B cell (primary cell): ENCODE measurements at regions not wholly inside any gene's neighbourhood (a gene's known extent, or its start where the extent isn't known, plus 50 kb on each side); places are given as distances from the start of the nearest gene placed in this dataset.

Experiments
- ATAC-seq: fragments of 200-7000 bp; cut with Tn5 transposase; one replicate; pipeline ENCODE4 v1.10.0; 2021; ENCODE audit warnings: low read depth, mild to moderate bottlenecking, moderate number of reproducible peaks, moderate library complexity
- CTCF ChIA-PET: fragments of 350-600 bp; sonication (Branson Sonifier 250); formaldehyde crosslinking; loops from one replicate; lab custom pipeline; 2021; ENCODE audit warnings: antibody characterized with exemption, inconsistent platforms; lab: Charles Lee
- POLR2A ChIA-PET: fragments of 350-600 bp; sonication (Branson Sonifier 250); formaldehyde crosslinking; loops from one replicate; lab custom pipeline; 2021; ENCODE audit warnings: antibody characterized with exemption; lab: Charles Lee
- DNase-seq: peaks from one replicate; pipeline ENCODE4 v3.0.0; 2013
- H2AFZ ChIP-seq: 2 replicates; pipeline ENCODE4 v1.6.1; 2012; ENCODE audit warnings: mild to moderate bottlenecking, low read depth, low read length; ENCODE audit not compliant: insufficient read depth, poor library complexity, severe bottlenecking
- H3K27ac ChIP-seq, 2 donors: 1 replicate in 1 of 2; 2 replicates in 1 of 2; pipeline ENCODE4 v1.5.1; 2012 to 2013; ENCODE audit warnings: low read length in 2 of 2, mild to moderate bottlenecking in 2 of 2, moderate library complexity in 1 of 2
- H3K27me3 ChIP-seq, 4 experiments: fragments of 200-600 bp in 1 of 4; sonication (generic) in 1 of 4; replicated peaks in 1 of 4; 1 replicate in 2 of 4; 2 replicates in 2 of 4; pipeline versions ENCODE4 v1.6.1 to v1.7.0; 2013 to 2016; ENCODE audit warnings: low read length in 3 of 4, mild to moderate bottlenecking in 2 of 4, mixed read lengths in 1 of 4, moderate library complexity in 1 of 4; ENCODE audit not compliant: insufficient read depth in 4 of 4, control insufficient read depth in 3 of 4; ENCODE audit errors: control extremely low read depth in 1 of 4
- H3K36me3 ChIP-seq, 2 experiments: replicated peaks in 1 of 2; 1 replicate in 1 of 2; 2 replicates in 1 of 2; pipeline versions ENCODE4 v1.6.1 to v1.7.1; 2013; ENCODE audit warnings: low read length in 1 of 2; ENCODE audit not compliant: insufficient read depth in 2 of 2, control insufficient read depth in 1 of 2; ENCODE audit errors: control extremely low read depth in 1 of 2, extremely low read depth in 1 of 2
- H3K4me1 ChIP-seq, 2 donors: fragments of 200-600 bp in 1 of 2; sonication (generic) in 1 of 2; 1 replicate in 1 of 2; 2 replicates in 1 of 2; pipeline versions ENCODE4 v1.5.1 to v1.6.1; 2013 to 2017; ENCODE audit warnings: low read length in 2 of 2; ENCODE audit not compliant: control insufficient read depth in 2 of 2, insufficient read depth in 2 of 2
- H3K4me2 ChIP-seq: replicated peaks from 2 replicates; pipeline ENCODE3; 2012; ENCODE audit warnings: mild to moderate bottlenecking, low read depth, low read length; ENCODE audit not compliant: poor library complexity, severe bottlenecking
- H3K4me3 ChIP-seq, 5 experiments: fragments of 200-600 bp in 1 of 5; sonication (generic) in 1 of 5; 1 replicate in 3 of 5; 2 replicates in 2 of 5; pipeline versions ENCODE4 v1.5.1 to v1.7.0; 2011 to 2016; ENCODE audit warnings: low read length in 4 of 5, mild to moderate bottlenecking in 4 of 5, low read depth in 2 of 5, control low read depth in 1 of 5, moderate library complexity in 1 of 5; ENCODE audit not compliant: insufficient read depth in 1 of 5; ENCODE audit errors: control extremely low read depth in 1 of 5, extremely low read depth in 1 of 5
- H3K79me2 ChIP-seq: fragments of 200-600 bp; sonication (generic); one replicate; pipeline ENCODE4 v1.6.0; 2016; ENCODE audit warnings: low read length; ENCODE audit not compliant: control insufficient read depth, insufficient read depth
- H3K9ac ChIP-seq: fragments of 200-600 bp; sonication (generic); 2 replicates; pipeline ENCODE4 v1.6.1; 2017; ENCODE audit warnings: mild to moderate bottlenecking, low read length, moderate library complexity
- H3K9me3 ChIP-seq, 3 donors: one replicate each; pipeline versions ENCODE4 v1.6.1 to v1.7.1; 2013; ENCODE audit warnings: low read length in 2 of 3; ENCODE audit not compliant: control insufficient read depth in 2 of 3, insufficient read depth in 1 of 3; ENCODE audit errors: control extremely low read depth in 1 of 3
- H4K20me1 ChIP-seq: 2 replicates; pipeline ENCODE4 v1.6.0; 2012; ENCODE audit warnings: mild to moderate bottlenecking, low read length; ENCODE audit not compliant: insufficient read depth, control insufficient read depth, poor library complexity, severe bottlenecking
- H3K27ac Mint-ChIP-seq: one replicate; pipeline ENCODE4 v1.8.0; 2021; ENCODE audit warnings: mixed read lengths
- H3K27me3 Mint-ChIP-seq: one replicate; pipeline ENCODE4 v1.8.0; 2021; ENCODE audit warnings: mixed read lengths
- H3K4me1 Mint-ChIP-seq: one replicate; pipeline ENCODE4 v1.8.0; 2021; ENCODE audit warnings: mixed read lengths
- H3K4me3 Mint-ChIP-seq: one replicate; pipeline ENCODE4 v1.8.0; 2021; ENCODE audit warnings: mixed read lengths
- H3K9me3 Mint-ChIP-seq: one replicate; pipeline ENCODE4 v1.8.0; 2022; ENCODE audit warnings: mixed read lengths; ENCODE audit not compliant: insufficient read depth
- EZH2 ChIP-seq: IDR thresholded peaks from 2 replicates; pipeline ENCODE4 v1.6.1; 2012; ENCODE audit warnings: borderline replicate concordance, low read depth, mild to moderate bottlenecking, moderate library complexity, low read length; ENCODE audit not compliant: insufficient read depth, poor library complexity, severe bottlenecking
- WGBS: methylation state at CpG from one replicate; pipeline ENCODE4 v1.1.5; 2013; ENCODE audit warnings: missing lambda C conversion rate; ENCODE audit not compliant: insufficient coverage; 5-methylcytosine and 5-hydroxymethylcytosine counted together
- intact Hi-C: fragments of 100-400 bp; cut with micrococcal nuclease; formaldehyde crosslinking; loops from one replicate; pipeline ENCODE4 v1.10.0; 2022
- TF ChIP-seq, protein P1 (sequence below): fragments of 200-600 bp; IDR thresholded peaks from one replicate; pipeline ENCODE4 v1.8.0; 2022; ENCODE audit warnings: antibody characterized with exemption, mild to moderate bottlenecking

DNA sequence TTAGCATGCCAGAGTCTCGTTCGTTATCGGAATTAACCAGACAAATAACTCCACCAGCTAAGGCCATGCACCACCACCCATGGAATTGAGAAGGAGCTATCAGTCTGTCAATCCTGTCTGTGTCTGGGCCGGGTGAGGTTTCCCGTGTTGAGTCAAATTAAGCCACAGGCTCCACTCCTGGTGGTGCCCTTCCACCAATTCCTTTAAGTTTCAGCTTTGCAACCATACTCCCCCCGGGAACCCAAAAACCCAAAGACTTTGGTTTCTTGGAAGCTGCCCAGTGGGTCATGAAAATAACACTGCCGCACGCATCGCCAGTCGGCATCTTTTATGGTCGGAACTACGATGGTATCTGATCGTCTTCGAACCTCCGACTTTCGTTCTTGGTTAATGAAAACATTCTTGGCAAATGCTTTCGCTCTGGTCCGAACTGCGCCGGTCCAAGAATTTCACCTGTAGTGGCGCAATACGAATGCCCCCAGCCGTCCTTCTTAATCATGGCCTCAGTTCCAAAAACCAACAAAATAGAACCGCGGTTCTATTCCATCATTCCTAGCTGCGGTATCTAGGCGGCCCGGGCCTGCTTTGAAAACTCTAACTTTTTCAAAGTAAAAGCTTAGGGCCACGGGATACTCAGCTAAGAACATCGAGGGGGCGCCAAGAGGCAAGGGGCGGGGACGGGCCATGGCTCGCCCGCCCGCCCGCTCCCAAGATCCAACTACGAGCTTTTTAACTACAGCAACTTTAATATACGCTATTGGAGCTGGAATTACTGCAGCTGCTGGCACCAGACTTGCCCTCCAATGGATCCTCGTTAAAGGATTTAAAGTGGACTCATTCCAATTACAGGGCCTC, 1958.5 kb upstream of the DEFB115 start:
- peaks cover 7% of the 10 kb centered on the region for H3K9me3 Mint-ChIP-seq
- Histone ChIP-seq H3K27ac (no peak overlapping the region), H3K4me2 (no peak overlapping the region), H3K9ac (no peak overlapping the region), H3K27me3 (no peaks in the 10 kb centered on the region), H3K79me2 (no peaks in the 10 kb centered on the region), H3K4me3 (no peak overlapping the region), H3K4me1 (no peaks in the 10 kb centered on the region), H3K9me3 (peaks cover 0 to 75% (median 5%) of the 10 kb centered on the region in 3 donors), H3K36me3 (no peaks in the 10 kb centered on the region), H2AFZ (no peak overlapping the region), H4K20me1 (no peaks in the 10 kb centered on the region)
- TF ChIP-seq, protein P1, sequence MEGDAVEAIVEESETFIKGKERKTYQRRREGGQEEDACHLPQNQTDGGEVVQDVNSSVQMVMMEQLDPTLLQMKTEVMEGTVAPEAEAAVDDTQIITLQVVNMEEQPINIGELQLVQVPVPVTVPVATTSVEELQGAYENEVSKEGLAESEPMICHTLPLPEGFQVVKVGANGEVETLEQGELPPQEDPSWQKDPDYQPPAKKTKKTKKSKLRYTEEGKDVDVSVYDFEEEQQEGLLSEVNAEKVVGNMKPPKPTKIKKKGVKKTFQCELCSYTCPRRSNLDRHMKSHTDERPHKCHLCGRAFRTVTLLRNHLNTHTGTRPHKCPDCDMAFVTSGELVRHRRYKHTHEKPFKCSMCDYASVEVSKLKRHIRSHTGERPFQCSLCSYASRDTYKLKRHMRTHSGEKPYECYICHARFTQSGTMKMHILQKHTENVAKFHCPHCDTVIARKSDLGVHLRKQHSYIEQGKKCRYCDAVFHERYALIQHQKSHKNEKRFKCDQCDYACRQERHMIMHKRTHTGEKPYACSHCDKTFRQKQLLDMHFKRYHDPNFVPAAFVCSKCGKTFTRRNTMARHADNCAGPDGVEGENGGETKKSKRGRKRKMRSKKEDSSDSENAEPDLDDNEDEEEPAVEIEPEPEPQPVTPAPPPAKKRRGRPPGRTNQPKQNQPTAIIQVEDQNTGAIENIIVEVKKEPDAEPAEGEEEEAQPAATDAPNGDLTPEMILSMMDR: no peak
- TF ChIP-seq EZH2: no peak
- ChIA-PET POLR2A (no interaction called here), CTCF (no interaction called here)
- no peak overlapping the region for H3K27ac Mint-ChIP-seq
- DNase-seq: no peak
- H3K4me3 Mint-ChIP-seq: no peak overlapping the region
- intact Hi-C loops: no loop called here
- ATAC-seq: no peak
- no peaks in the 10 kb centered on the region for H3K4me1 Mint-ChIP-seq
- 93% methylated on average over 40 of the region's 40 CpGs for WGBS
- no peaks in the 10 kb centered on the region for H3K27me3 Mint-ChIP-seq

DNA sequence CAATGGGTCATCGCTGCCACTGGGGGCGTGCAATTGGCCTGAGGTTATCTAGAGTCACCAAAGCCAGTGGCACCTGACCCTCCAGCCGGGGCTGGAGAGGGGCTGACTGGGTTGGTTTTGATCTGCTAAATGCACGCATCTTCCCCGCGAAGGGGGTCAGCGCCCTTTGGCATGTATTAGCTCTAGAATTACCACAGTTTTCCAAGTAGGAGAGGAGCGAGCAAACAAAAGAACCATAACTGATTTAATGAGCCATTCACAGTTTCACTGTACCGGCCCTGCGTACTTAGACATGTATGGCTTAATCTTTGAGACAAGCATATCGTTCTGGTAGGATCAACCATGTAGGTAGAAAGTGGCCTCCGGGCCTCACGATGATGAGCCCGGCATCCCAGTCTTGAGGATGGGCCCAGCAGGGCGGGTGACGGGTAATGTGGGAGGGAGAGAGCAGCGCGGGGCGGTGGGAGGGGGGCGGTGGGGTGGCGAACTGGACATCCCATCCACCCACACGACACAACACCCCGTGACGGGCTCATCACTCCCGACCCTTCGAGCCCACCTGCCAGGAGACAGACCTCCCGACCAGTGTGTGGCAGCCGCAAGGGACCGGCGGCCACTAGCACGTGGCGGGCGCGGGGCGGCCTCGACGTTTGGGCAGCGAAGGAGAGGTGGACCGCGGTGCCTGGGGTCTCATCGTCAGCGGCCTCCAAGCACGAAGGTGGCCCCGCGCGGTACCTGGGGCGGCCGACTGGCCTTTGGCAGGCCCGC, 1957.5 kb upstream of the DEFB115 start:
- Histone ChIP-seq H2AFZ (no peak overlapping the region), H3K9me3 (peaks cover 1 to 76% (median 5%) of the 10 kb centered on the region in 3 donors), H3K4me2 (no peak overlapping the region), H3K4me1 (no peaks in the 10 kb centered on the region), H3K27ac (no peak overlapping the region), H3K27me3 (no peaks in the 10 kb centered on the region), H4K20me1 (no peaks in the 10 kb centered on the region), H3K9ac (no peak overlapping the region), H3K4me3 (no peak overlapping the region), H3K79me2 (no peaks in the 10 kb centered on the region), H3K36me3 (no peaks in the 10 kb centered on the region)
- Mint-ChIP-seq H3K27ac (no peak overlapping the region), H3K27me3 (no peaks in the 10 kb centered on the region), H3K4me3 (no peak overlapping the region), H3K9me3 (peaks cover 12% of the 10 kb centered on the region), H3K4me1 (no peaks in the 10 kb centered on the region)
- no peak for DNase-seq
- ChIA-PET POLR2A (no interaction called here), CTCF (no interaction called here)
- TF ChIP-seq, protein P1: no peak
- TF ChIP-seq EZH2: no peak
- intact Hi-C loops: no loop called here
- ATAC-seq: no peak
- 89% methylated on average over 46 of the region's 49 CpGs for WGBS
